ENCODE measurements at regions not wholly inside any gene's neighbourhood (a gene's known extent, or its start where the extent isn't known, plus 50 kb on each side); places are given as distances from the start of the nearest gene placed in this dataset.

- TF ChIP-seq YY1 (IDR thresholded peaks at IDR 0.05; ENCODE audit: insufficient read depth, insufficient read length) (no peak), SUZ12 (IDR thresholded peaks at IDR 0.05; ENCODE audit: extremely low read depth, insufficient read depth, insufficient read length) (no peak)
Observed at GRCh38 chrX:25507801-25508200, 492.0 kb upstream of the ARX start.
